OCI-LY7 (cell line): ENCODE measurements at regions not wholly inside any gene's neighbourhood (a gene's known extent, or its start where the extent isn't known, plus 50 kb on each side); places are given as distances from the start of the nearest gene placed in this dataset. TPM values are rescaled to one million over a fixed set of nuclear protein-coding genes. Genes with fewer than 3 reads are reported as not detected.

ENCODE experiments used
- BruUV-seq: library from RNA; stranded (reverse); fragments of 400-500 nt; replicated peaks from 2 replicates; lab custom pipeline; 2021; lab: Mats Ljungman, UMichigan
- CTCF ChIA-PET: fragments of 300-600 bp; sonication (Branson Sonifier 250); formaldehyde crosslinking; loops from one replicate; lab custom pipeline; 2022; ENCODE audit warnings: antibody characterized with exemption; ENCODE audit not compliant: unreplicated experiment; lab: Charles Lee
- POLR2A ChIA-PET: fragments of 300-600 bp; sonication (Branson Sonifier 250); formaldehyde crosslinking; loops from one replicate; lab custom pipeline; 2022; ENCODE audit warnings: antibody characterized with exemption; lab: Charles Lee
- DNase-seq: peaks from one replicate; pipeline ENCODE4 v3.0.0-alpha.2; 2015; ENCODE audit warnings: low spot score
- H2AFZ ChIP-seq: fragments of 200-600 bp; sonication (generic), shearing (Covaris generic); 2 replicates; pipeline ENCODE4 v1.6.1; 2014; ENCODE audit warnings: mild to moderate bottlenecking, antibody characterized with exemption, low read length, moderate library complexity
- H3K27ac ChIP-seq: fragments of 200-600 bp; sonication (generic); 2 replicates; pipeline ENCODE4 v1.5.1; 2014; ENCODE audit warnings: mixed run types, low read depth, mild to moderate bottlenecking, moderate library complexity, low read length, inconsistent platforms; ENCODE audit not compliant: poor library complexity, severe bottlenecking
- H3K36me3 ChIP-seq: fragments of 200-600 bp; sonication (generic); 2 replicates; pipeline ENCODE4 v1.6.1; 2014; ENCODE audit warnings: mild to moderate bottlenecking, antibody characterized with exemption, low read length, moderate library complexity, mixed read lengths; ENCODE audit not compliant: insufficient read depth
- H3K4me1 ChIP-seq: fragments of 200-600 bp; sonication (generic); 2 replicates; pipeline ENCODE4 v1.5.1; 2014; ENCODE audit warnings: mild to moderate bottlenecking, low read length; ENCODE audit not compliant: insufficient read depth, poor library complexity, severe bottlenecking
- H3K4me2 ChIP-seq: fragments of 200-600 bp; sonication (generic); 2 replicates; pipeline ENCODE4 v1.6.1; 2014; ENCODE audit warnings: mild to moderate bottlenecking, low read length
- H3K4me3 ChIP-seq: fragments of 200-600 bp; sonication (generic); 2 replicates; pipeline ENCODE4 v1.5.1; 2014; ENCODE audit warnings: mild to moderate bottlenecking, low read depth, low read length; ENCODE audit not compliant: poor library complexity, severe bottlenecking
- H3K79me2 ChIP-seq: fragments of 200-600 bp; sonication (generic); 2 replicates; pipeline ENCODE4 v1.6.1; 2016; ENCODE audit warnings: low read depth, mild to moderate bottlenecking, low read length, moderate library complexity, mixed read lengths; ENCODE audit not compliant: insufficient read depth
- H3K9me2 ChIP-seq: fragments of 200-600 bp; sonication (generic); 2 replicates; pipeline ENCODE4 v1.6.1; 2016; ENCODE audit warnings: mild to moderate bottlenecking, low read length, mixed read lengths; ENCODE audit not compliant: insufficient read depth
- H3K9me3 ChIP-seq: fragments of 200-600 bp; sonication (generic); 2 replicates; pipeline ENCODE4 v1.6.1; 2014; ENCODE audit warnings: mild to moderate bottlenecking, mixed run types, low read length, mixed read lengths
- H4K20me1 ChIP-seq: fragments of 200-600 bp; sonication (generic); 2 replicates; pipeline ENCODE4 v1.6.1; 2014; ENCODE audit warnings: mild to moderate bottlenecking, antibody characterized with exemption, low read length, moderate library complexity, mixed read lengths; ENCODE audit not compliant: insufficient read depth
- intact Hi-C: fragments of 100-400 bp; cut with micrococcal nuclease; formaldehyde crosslinking; loops from one replicate; pipeline ENCODE4 v1.10.0; 2022; ENCODE audit not compliant: unreplicated experiment
- microRNA-seq: library from miRNA; unstranded; fragments of <30 nt; microRNA quantifications from one replicate; pipeline ENCODE4 v1.2.0, GENCODE V29; 2022; ENCODE audit warnings: borderline replicate concordance
- small RNA-seq: library from RNA; depleted of rRNA; stranded (forward); fragments of <200 nt; gene quantifications from one replicate; pipeline ENCODE3, GENCODE V24; 2014
- TF ChIP-seq, protein P1 (sequence below): fragments of 200-600 bp; sonication (generic); conservative IDR thresholded peaks from 2 replicates; pipeline ENCODE4 v1.5.1; 2014; ENCODE audit warnings: mild to moderate bottlenecking, antibody characterized with exemption, low read length, moderate library complexity, mixed read lengths

DNA sequence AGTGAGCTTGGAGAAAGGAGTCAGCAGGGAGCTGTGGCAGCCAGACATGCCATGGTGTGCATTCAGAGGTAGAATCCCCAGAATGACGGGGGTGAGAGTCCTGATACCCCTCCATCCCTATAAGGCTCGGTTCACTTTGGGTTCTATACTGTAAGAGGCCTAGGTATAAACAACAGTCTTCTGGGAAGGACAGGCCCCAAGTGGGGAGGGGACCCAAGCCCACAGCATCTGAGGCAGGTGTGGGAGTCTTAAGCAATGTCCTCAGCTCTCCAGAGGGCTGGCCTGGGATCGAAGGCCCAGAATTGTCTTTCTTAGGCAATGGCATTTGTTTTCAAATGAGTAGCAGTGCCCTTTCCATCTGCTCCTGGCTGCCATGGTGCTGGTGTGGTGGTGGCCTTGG is 50.2 kb upstream of the MAMLD1 start:
- Histone ChIP-seq H2AFZ (no peak overlapping the region), H3K36me3 (no peaks in the 10 kb centered on the region), H3K27ac (no peak overlapping the region), H3K9me3 (no peaks in the 10 kb centered on the region), H3K79me2 (no peaks in the 10 kb centered on the region), H4K20me1 (no peaks in the 10 kb centered on the region), H3K9me2 (no peaks in the 10 kb centered on the region), H3K4me1 (no peaks in the 10 kb centered on the region), H3K4me3 (no peak overlapping the region), H3K4me2 (no peak overlapping the region)
- intact Hi-C loops: no loop called here
- no peak for DNase-seq
- POLR2A ChIA-PET: no interaction called here
- CTCF ChIA-PET: no interaction called here
- no TSS peak for BruUV-seq
- TF ChIP-seq, protein P1, sequence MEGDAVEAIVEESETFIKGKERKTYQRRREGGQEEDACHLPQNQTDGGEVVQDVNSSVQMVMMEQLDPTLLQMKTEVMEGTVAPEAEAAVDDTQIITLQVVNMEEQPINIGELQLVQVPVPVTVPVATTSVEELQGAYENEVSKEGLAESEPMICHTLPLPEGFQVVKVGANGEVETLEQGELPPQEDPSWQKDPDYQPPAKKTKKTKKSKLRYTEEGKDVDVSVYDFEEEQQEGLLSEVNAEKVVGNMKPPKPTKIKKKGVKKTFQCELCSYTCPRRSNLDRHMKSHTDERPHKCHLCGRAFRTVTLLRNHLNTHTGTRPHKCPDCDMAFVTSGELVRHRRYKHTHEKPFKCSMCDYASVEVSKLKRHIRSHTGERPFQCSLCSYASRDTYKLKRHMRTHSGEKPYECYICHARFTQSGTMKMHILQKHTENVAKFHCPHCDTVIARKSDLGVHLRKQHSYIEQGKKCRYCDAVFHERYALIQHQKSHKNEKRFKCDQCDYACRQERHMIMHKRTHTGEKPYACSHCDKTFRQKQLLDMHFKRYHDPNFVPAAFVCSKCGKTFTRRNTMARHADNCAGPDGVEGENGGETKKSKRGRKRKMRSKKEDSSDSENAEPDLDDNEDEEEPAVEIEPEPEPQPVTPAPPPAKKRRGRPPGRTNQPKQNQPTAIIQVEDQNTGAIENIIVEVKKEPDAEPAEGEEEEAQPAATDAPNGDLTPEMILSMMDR: no peak

Small RNAs in the stretch of these regions (microRNA-seq; reads per million reads assigned to microRNA genes)
- not detected for gene MIR2114

Small RNAs in the stretch of these regions (small RNA-seq; reads per million reads assigned to genes)
- gene MIR2114: not detected
